AG09309 (cell line): ENCODE measurements at regions not wholly inside any gene's neighbourhood (a gene's known extent, or its start where the extent isn't known, plus 50 kb on each side); places are given as distances from the start of the nearest gene placed in this dataset.

Source experiments
- DNase-seq: peaks from one replicate; pipeline ENCODE4 v3.0.0-alpha.2; 2010; ENCODE audit warnings: low read depth
- H3K4me3 ChIP-seq: 2 replicates; pipeline ENCODE4 v1.5.1; 2011; ENCODE audit warnings: mild to moderate bottlenecking, low read depth, low read length, moderate library complexity; ENCODE audit not compliant: control insufficient read depth
- TF ChIP-seq, protein P1 (sequence below): IDR thresholded peaks from 2 replicates; pipeline ENCODE4 v1.5.1; 2011; ENCODE audit warnings: mild to moderate bottlenecking, low read depth, low read length, inconsistent platforms; ENCODE audit not compliant: insufficient read depth, control insufficient read depth; ENCODE audit errors: missing control alignments

DNA sequence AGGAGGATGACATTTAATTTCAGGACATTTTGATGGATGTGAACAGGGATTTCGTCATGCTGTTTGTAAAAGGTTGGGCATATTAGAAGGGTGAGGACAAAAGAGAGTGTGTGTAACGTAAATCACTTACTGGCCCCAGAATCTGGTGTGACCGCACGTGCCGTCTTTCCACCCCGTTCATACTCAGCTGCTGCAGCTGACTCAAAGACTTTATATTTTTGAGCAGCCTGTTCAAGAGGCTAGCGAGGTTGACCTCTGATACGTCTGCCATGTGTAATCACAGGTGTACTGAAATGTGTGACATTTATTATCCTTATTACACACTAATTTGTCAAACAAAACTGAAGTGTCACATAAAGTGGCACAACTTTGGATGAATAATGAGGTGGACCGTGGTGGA is 66.5 kb upstream of the ERRFI1 start:
- H3K4me3 ChIP-seq = no peak overlapping the region
- TF ChIP-seq, protein P1, sequence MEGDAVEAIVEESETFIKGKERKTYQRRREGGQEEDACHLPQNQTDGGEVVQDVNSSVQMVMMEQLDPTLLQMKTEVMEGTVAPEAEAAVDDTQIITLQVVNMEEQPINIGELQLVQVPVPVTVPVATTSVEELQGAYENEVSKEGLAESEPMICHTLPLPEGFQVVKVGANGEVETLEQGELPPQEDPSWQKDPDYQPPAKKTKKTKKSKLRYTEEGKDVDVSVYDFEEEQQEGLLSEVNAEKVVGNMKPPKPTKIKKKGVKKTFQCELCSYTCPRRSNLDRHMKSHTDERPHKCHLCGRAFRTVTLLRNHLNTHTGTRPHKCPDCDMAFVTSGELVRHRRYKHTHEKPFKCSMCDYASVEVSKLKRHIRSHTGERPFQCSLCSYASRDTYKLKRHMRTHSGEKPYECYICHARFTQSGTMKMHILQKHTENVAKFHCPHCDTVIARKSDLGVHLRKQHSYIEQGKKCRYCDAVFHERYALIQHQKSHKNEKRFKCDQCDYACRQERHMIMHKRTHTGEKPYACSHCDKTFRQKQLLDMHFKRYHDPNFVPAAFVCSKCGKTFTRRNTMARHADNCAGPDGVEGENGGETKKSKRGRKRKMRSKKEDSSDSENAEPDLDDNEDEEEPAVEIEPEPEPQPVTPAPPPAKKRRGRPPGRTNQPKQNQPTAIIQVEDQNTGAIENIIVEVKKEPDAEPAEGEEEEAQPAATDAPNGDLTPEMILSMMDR = no peak
- no peak for DNase-seq

DNA sequence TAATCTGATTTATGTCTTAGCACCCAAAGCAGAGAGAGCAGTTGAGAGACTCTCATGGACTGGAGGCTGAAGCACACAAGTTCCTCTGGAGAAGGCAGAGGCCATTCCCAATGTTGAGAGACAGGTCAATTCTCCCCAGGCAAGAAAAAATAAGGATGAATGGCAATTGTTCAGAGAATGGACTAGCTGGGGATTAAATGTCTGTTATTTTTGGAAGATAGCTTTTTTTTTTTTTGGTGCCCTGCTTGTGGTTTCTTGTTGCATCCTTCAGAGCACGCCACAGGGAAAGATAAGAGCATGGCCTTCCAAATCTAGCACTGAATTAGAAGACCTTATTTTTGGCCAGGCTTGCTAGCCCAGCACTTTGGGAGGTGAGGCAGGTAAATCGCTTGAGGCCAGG is 65.6 kb upstream of the ERRFI1 start:
- TF ChIP-seq, protein P1 = no peak
- DNase-seq = no peak
- H3K4me3 ChIP-seq = no peak overlapping the region

DNA sequence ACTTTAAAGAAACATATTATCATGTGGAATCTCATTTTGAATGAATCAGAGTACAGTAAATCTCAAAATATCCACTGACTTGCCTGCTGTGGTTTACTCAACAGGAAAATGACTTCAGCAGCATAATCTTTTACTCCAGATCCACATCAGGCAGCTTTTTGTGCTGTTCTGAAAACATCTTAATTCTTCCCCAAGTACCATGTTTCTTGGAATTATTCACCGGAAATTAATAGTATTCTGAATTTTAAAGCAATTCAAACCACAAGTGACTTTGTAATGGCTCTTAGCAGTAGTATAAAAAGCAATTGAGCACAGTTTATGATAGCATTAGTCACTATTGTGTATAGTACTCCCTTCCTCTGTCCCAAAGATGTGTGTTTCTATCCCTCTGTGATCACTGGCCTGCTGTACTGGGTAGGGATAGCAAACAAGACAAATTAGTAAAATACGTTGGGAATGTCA is 64.2 kb upstream of the ERRFI1 start:
- TF ChIP-seq, protein P1 = no peak
- no peak overlapping the region for H3K4me3 ChIP-seq
- peak; percentile 97 for DNase-seq

DNA sequence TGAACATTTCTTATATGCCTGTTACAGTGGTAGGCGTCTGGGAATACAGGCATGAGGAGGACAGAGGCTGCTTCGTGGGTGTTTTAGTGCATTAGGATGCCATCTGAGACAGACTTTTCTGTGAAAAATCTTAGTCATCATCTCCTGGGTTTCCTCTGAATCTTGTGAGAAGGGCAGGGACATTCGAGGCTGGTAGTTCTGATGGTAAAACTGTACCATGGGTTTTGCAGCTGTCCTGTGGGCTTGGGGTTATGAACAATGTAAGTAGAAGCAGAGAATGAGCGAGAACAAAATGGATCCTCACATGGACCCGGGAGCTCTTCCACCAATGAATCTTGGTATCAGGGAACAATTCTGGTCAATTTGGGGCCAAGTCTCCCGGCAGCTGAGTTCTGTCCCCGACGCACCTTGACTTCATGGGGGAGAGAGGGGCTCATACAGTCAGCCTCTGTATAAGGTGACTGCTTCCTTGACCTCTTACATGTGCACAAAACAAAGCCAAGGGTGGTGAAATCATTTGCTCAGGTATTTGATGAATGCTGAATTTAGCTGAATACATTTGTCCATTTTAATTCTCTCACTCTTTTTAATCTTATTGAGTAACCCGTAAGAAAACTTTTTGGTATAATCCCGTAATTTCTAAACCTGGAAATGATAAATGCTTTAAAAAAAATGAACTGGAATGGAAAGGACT is 63.6 kb upstream of the ERRFI1 start:
- no peak overlapping the region for H3K4me3 ChIP-seq
- no peak for DNase-seq
- TF ChIP-seq, protein P1 = no peak

DNA sequence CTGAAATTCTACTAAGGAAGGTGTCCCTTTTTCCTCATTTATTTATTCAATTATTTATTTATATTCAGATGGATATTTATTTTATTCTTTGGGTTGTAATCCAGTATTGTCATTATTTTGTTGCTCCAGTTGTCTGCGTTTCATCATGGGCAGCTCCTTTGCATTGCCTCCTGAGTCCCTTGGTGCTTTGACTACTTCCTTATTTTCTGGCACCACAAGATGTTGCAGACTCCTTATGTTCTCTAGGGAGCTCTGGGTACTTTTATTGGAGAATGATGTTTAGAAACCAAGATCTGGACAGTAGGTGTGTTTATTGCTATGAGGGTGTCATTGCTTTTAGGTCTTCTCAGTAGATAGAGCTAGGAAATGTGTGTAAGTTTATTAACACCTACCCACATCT is 59.9 kb upstream of the ERRFI1 start:
- no peak for DNase-seq
- TF ChIP-seq, protein P1 = no peak
- no peak overlapping the region for H3K4me3 ChIP-seq

DNA sequence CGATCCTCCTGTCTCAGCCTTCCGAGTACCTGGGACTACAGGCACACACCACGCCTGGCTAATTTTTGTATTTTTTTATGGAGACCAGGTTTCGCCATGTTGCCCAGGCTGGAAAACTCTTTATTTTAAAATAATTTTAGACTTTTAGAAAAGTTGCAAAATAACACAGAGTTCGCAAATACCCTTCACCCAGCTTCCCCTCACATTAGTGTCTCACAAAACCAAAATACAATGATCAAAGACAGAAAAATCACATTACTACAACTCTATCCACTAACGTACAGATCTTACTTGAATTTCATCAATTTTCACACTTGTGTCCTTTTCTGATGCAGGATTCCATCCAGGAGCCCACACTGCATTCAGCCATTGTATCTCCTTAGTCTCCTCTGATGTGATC is 58.8 kb upstream of the ERRFI1 start:
- H3K4me3 ChIP-seq = no peak overlapping the region
- DNase-seq = no peak
- TF ChIP-seq, protein P1 = no peak
